Liver (tissue), 8 donors: ENCODE measurements at regions not wholly inside any gene's neighbourhood (a gene's known extent, or its start where the extent isn't known, plus 50 kb on each side); places are given as distances from the start of the nearest gene placed in this dataset.

Source experiments
- DNase-seq: peaks from one replicate; pipeline ENCODE4 v3.0.0-alpha.2; 2017; ENCODE audit warnings: low spot score
- H3K27ac ChIP-seq, 2 donors: one replicate each; pipeline ENCODE4 v1.7.0; 2013; ENCODE audit warnings: inconsistent platforms in 2 of 2, low read length in 2 of 2, control low read depth in 1 of 2, low read depth in 1 of 2, mild to moderate bottlenecking in 1 of 2
- H3K27me3 ChIP-seq, 4 donors: one replicate each; pipeline versions ENCODE4 v1.6.1 to v1.7.0; 2013; ENCODE audit warnings: low read length in 3 of 4, inconsistent platforms in 1 of 4, mild to moderate bottlenecking in 1 of 4, moderate library complexity in 1 of 4; ENCODE audit not compliant: control insufficient read depth in 4 of 4, insufficient read depth in 4 of 4
- H3K36me3 ChIP-seq, 4 donors: one replicate each; pipeline versions ENCODE4 v1.6.1 to v1.7.0; 2013; ENCODE audit warnings: low read length in 3 of 4, mild to moderate bottlenecking in 3 of 4, low read depth in 1 of 4, moderate library complexity in 1 of 4; ENCODE audit not compliant: control insufficient read depth in 4 of 4, insufficient read depth in 3 of 4
- H3K4me1 ChIP-seq, 4 donors: one replicate each; pipeline versions ENCODE4 v1.6.1 to v1.7.0; 2013; ENCODE audit warnings: low read length in 3 of 4, mild to moderate bottlenecking in 3 of 4, moderate library complexity in 1 of 4; ENCODE audit not compliant: control insufficient read depth in 4 of 4, insufficient read depth in 4 of 4
- H3K4me3 ChIP-seq, 3 donors: one replicate each; pipeline versions ENCODE4 v1.6.1 to v1.7.0; 2013; ENCODE audit warnings: low read length in 3 of 3, control low read depth in 1 of 3, low read depth in 1 of 3, mild to moderate bottlenecking in 1 of 3
- H3K9ac ChIP-seq, 2 donors: one replicate each; pipeline ENCODE4 v1.7.0; 2013; ENCODE audit warnings: low read length in 2 of 2, mild to moderate bottlenecking in 2 of 2, moderate library complexity in 2 of 2, control low read depth in 1 of 2, low read depth in 1 of 2
- H3K9me3 ChIP-seq, 4 donors: one replicate each; pipeline versions ENCODE4 v1.6.1 to v1.7.0; 2013; ENCODE audit warnings: low read length in 3 of 4; ENCODE audit not compliant: control insufficient read depth in 4 of 4
- ATF3 ChIP-seq: IDR thresholded peaks from 2 replicates; pipeline ENCODE4 v1.6.1; 2016; ENCODE audit warnings: antibody characterized with exemption
- CTCF ChIP-seq: fragments of 150-350 bp; IDR thresholded peaks from 2 replicates; pipeline ENCODE4 v1.5.1; 2017; ENCODE audit warnings: improper control_type of control experiment, low read depth, low read length; ENCODE audit not compliant: missing input control
- EGR1 ChIP-seq, 2 donors: IDR thresholded peaks; 2 replicates each; pipeline ENCODE4 v1.6.1; 2016 to 2018; ENCODE audit warnings: antibody characterized with exemption in 2 of 2, low read depth in 2 of 2
- FOXA1 ChIP-seq: IDR thresholded peaks from 2 replicates; pipeline ENCODE4 v1.6.1; 2016; ENCODE audit warnings: antibody characterized with exemption
- FOXA2 ChIP-seq: IDR thresholded peaks from 2 replicates; pipeline ENCODE4 v1.6.1; 2016; ENCODE audit warnings: antibody characterized with exemption
- GABPA ChIP-seq, 2 donors: IDR thresholded peaks in 1 of 2; conservative IDR thresholded peaks in 1 of 2; 2 replicates each; pipeline ENCODE4 v1.6.1; 2016; ENCODE audit warnings: antibody characterized with exemption in 2 of 2, mild to moderate bottlenecking in 1 of 2, moderate library complexity in 1 of 2
- HNF4G ChIP-seq: IDR thresholded peaks from 2 replicates; pipeline ENCODE4 v1.6.1; 2016; ENCODE audit warnings: antibody characterized with exemption
- JUND ChIP-seq, 2 donors: IDR thresholded peaks; 2 replicates each; pipeline ENCODE4 v1.6.1; 2016; ENCODE audit warnings: antibody characterized with exemption in 2 of 2
- MAX ChIP-seq: IDR thresholded peaks from 2 replicates; pipeline ENCODE4 v1.6.1; 2016; ENCODE audit warnings: antibody characterized with exemption
- REST ChIP-seq: IDR thresholded peaks from 2 replicates; pipeline ENCODE4 v1.6.1; 2016; ENCODE audit warnings: antibody characterized with exemption, mild to moderate bottlenecking
- RXRA ChIP-seq, 2 donors: IDR thresholded peaks; 2 replicates each; pipeline ENCODE4 v1.6.1; 2017 to 2018; ENCODE audit warnings: antibody characterized with exemption in 2 of 2, mild to moderate bottlenecking in 1 of 2
- SP1 ChIP-seq: IDR thresholded peaks from 2 replicates; pipeline ENCODE4 v1.6.1; 2018; ENCODE audit warnings: antibody characterized with exemption, mild to moderate bottlenecking
- YY1 ChIP-seq: IDR thresholded peaks from 2 replicates; pipeline ENCODE4 v1.6.1; 2016; ENCODE audit warnings: antibody characterized with exemption, mild to moderate bottlenecking
- ZBTB33 ChIP-seq: IDR thresholded peaks from 2 replicates; pipeline ENCODE4 v1.6.1; 2016; ENCODE audit warnings: antibody characterized with exemption
- WGBS: extraction: QIAGEN DNeasy Blood & Tissue Kit; methylation state at CpG from one replicate; pipeline ENCODE4 v1.1.7; 2013; 5-methylcytosine and 5-hydroxymethylcytosine counted together
- donor health status: healthy.
- donor health status: healthy.
- donor health status: healthy.
- donor health status: healthy.
- donor health status: healthy.

- Histone ChIP-seq H3K4me1 (no peaks in the 10 kb centered on the region), H3K27ac (no peak overlapping the region), H3K4me3 (no peak overlapping the region), H3K9me3 (no peaks in the 10 kb centered on the region), H3K27me3 (no peaks in the 10 kb centered on the region), H3K36me3 (no peaks in the 10 kb centered on the region), H3K9ac (no peak overlapping the region)
- DNase-seq: no peak
- 58% methylated on average over 1 of the region's 1 CpG for WGBS
- TF ChIP-seq ATF3 (no peak), MAX (no peak), GABPA (IDR thresholded peaks at IDR 0.05 in 1 of 2, conservative IDR thresholded peaks at IDR 0.05 in 1 of 2) (no peak), FOXA1 (no peak)
These were observed 68.0 kb upstream of the FREM2 start for GRCh38 chr13:38618881-38619280.

- H3K4me3 ChIP-seq: no peak overlapping the region
- H3K9me3 ChIP-seq: no peaks in the 10 kb centered on the region
- H3K27ac ChIP-seq: no peak overlapping the region
- H3K27me3 ChIP-seq: no peaks in the 10 kb centered on the region
- TF ChIP-seq RXRA (IDR thresholded peaks at IDR 0.05) (no peak), YY1 (no peak), EGR1 (IDR thresholded peaks at IDR 0.05; ENCODE audit: low read depth in 2 of 2) (no peak), HNF4G (no peak), ZBTB33 (no peak), REST (no peak), FOXA1 (no peak), SP1 (no peak), CTCF (no peak), JUND (IDR thresholded peaks at IDR 0.05) (no peak), FOXA2 (no peak)
- H3K4me1 ChIP-seq: no peaks in the 10 kb centered on the region
- no peak overlapping the region for H3K9ac ChIP-seq
- no peak for DNase-seq
- 83% methylated on average over 4 of the region's 4 CpGs for WGBS
- H3K36me3 ChIP-seq: no peaks in the 10 kb centered on the region
These were observed 66.0 kb upstream of the FREM2 start for GRCh38 chr13:38620876-38621275.
